ENCODE measurements at regions not wholly inside any gene's neighbourhood (a gene's known extent, or its start where the extent isn't known, plus 50 kb on each side); places are given as distances from the start of the nearest gene placed in this dataset.

DNA sequence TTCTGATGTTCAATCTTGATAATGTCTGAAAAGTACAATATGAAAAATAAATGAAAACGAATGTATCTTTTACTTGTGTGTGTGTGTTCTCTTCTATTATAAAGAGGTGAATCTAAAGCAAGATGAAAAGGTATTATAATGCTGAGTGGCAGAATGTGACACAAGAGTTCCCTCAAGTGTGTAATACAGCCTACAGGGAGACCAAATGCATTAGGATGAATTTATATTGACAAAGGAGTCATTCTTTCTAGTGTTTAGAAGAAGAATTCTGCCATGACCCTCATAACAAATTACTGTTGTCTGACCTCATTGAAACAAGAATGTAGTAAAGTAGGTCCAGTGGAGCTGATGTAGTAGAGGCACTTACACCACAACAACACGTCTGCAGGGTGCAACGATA is 1119.0 kb upstream of the CDH10 start (continued):
- TF ChIP-seq CHD7 (IDR thresholded peaks at IDR 0.05; ENCODE audit: insufficient replicate concordance, low read length) (no peak), CBX8 (IDR thresholded peaks at IDR 0.05; ENCODE audit: borderline replicate concordance, low read depth, low read length) (no peak), ZNF274 (IDR thresholded peaks at IDR 0.05; ENCODE audit: borderline replicate concordance, extremely low read depth, low read length) (no peak), CREB1 (IDR thresholded peaks at IDR 0.05) (no peak), FOSL1 (IDR thresholded peaks at IDR 0.05; ENCODE audit: insufficient read depth, low read depth, low read length) (no peak), MAX (IDR thresholded peaks at IDR 0.05) (no peak), BRCA1 (IDR thresholded peaks at IDR 0.05; ENCODE audit: low read depth, low read length) (no peak), JUND (IDR thresholded peaks at IDR 0.05; ENCODE audit: low read length) (no peak), RBBP5 (IDR thresholded peaks at IDR 0.05; ENCODE audit: borderline replicate concordance, low read depth, low read length) (no peak), ASH2L (IDR thresholded peaks at IDR 0.05; ENCODE audit: low read length) (no peak), PHF8 (conservative IDR thresholded peaks at IDR 0.05; ENCODE audit: low read depth, low read length) (no peak), GABPA (IDR thresholded peaks at IDR 0.05; ENCODE audit: borderline replicate concordance, insufficient read depth, low read length) (no peak), NANOG (IDR thresholded peaks at IDR 0.05; ENCODE audit: insufficient read depth, low read depth, low read length, poor library complexity, severe bottlenecking) (no peak)

Measured in H1 (cell line).